ENCODE measurements at regions not wholly inside any gene's neighbourhood (a gene's known extent, or its start where the extent isn't known, plus 50 kb on each side); places are given as distances from the start of the nearest gene placed in this dataset.
A peak's percentile ranks its signal among the peaks of the same experiment; 100 is the strongest.
"Not testable (repeated sequence)": the region's sequence is repeated elsewhere in the genome, so short reads cannot be mapped to it uniquely, and the experiment has no call there.

DNA sequence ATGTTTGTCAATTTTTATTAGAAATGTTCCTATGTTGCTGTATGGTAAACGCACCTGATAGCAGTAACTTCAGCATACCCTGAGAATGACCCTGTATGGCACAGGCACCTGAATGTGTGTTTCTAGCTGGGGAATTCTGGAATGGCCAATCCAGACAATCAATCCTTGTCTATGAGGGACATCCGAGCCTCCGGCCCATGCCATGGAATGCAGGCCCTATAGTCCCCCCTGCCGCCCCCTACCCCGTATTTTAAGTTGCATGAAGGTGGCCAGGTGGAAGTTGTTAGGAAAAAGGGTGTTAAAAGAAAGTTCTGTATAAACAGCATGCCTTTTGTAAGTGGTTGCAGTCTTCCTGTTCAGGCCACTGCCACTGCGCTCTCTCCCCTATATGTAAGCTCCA is 595.9 kb downstream of the DSC3 start:
- DNase-seq (ENCODE audit: low read depth), result no peak

DNA sequence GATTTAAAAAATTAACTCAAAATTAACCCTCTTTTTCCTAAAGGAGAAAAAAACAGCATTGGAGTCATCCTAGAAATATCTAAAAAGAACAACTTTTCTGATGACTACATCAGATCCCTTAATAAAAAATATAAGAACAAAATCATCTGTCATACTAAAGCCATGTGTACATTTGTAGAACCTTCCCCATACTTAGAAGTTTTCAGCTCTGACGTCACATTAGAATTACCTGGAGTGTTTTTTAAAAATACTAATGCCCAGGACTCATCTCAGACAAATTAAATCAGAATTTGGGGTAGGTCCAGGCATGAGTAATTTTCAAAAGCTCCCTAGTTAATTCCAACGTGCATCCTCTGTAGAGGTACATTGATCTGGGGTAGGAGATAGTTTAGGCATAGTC is 598.0 kb downstream of the DSC3 start:
- no peak for DNase-seq (ENCODE audit: low read depth)

DNA sequence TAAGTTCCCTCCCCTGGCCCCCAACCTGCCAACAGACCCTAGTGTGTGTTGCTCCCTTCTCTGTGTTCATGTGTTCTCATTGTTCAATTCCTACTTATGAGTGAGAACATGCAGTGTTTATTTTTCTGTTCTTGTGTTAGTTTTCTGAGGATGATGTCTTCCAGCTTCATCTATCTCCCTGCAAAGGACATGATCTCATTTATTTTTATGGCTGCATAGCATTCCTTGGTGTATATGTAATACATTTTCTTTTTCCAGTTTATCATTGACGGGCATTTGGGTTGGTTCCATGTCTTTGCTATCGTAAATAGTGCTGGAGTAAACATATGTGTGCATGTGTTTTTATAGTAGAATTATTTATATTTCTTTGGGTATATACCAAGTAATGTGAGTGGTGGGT is 602.2 kb downstream of the DSC3 start:
- no peak for DNase-seq (ENCODE audit: low read depth)

DNA sequence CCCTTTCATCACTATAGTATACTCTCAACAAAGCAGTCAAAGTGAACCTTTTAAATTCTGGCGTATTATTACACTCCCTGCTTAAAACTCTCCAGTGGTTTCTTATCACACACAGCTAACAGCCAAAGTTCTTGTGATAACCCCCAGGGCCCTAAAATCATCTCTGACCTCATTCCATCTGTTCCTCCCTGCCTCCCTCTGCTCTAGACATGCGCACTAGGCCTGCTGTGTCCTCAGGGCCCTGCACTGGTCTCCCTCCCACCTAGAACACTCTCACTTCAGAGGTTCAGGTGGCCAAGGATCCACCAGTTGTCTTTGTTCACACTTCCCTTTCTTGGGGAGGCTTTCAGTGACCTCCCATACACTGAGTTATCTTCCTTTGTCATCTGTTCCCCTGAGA is 603.4 kb downstream of the DSC3 start:
- DNase-seq (ENCODE audit: low read depth), result no peak

DNA sequence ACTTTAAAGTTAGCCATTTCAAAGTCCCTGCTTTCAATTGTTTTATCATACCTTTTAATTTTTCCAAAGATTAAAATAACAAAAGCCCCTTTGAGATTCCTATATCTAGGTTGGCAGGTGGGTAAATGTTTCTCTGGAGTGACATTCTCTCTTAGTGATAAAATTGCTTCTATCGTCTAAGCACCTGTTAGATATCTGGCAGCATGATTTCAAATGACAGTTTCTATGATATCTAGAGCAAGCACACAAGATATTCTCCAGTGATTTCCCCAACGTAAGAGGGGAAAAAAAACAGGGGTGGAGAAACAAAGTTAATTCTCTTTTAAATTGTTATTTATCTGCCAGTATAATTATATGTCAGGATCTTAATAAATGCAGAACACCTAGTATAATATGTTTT is 610.2 kb downstream of the DSC3 start:
- no peak for DNase-seq (ENCODE audit: low read depth)

DNA sequence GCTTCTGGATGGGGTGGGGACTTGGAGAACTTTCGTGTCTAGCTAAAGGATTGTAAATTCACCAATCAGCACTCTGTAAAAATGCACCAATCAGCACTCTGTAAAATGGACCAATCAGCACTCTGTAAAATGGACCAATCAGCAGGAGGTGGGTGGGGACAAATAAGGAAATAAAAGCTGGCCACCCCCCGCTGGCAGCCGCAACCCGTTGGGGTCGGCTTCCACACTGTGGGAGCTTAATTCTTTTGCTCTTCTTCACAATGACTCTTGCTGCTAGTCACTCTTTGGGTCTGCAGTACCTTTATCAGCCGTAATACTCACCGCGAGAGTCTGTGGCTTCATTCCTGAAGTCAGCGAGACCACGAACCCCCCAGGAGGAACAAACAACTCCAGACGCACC is 623.1 kb downstream of the DSC3 start:
- not testable (repeated sequence) for DNase-seq (ENCODE audit: low read depth)

DNA sequence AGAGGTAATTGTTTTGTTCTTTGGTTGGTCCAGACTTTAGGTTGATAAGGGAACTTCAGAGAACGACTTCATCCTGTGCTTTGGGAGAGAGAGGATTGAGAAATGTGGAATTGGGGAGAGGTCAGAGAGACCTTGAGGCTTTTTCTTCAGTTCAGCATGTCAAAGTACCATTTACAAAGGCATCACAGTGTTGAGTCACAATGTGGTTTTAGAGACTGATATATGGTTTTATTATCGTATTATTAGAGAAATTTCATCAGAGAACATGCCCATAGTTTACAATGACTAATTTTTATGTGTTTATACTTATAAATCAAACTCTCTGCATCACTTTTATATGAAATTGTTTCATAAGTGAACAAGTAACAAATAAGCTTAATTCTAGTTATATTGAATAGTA is 626.6 kb downstream of the DSC3 start:
- DNase-seq (ENCODE audit: low read depth), result no peak

DNA sequence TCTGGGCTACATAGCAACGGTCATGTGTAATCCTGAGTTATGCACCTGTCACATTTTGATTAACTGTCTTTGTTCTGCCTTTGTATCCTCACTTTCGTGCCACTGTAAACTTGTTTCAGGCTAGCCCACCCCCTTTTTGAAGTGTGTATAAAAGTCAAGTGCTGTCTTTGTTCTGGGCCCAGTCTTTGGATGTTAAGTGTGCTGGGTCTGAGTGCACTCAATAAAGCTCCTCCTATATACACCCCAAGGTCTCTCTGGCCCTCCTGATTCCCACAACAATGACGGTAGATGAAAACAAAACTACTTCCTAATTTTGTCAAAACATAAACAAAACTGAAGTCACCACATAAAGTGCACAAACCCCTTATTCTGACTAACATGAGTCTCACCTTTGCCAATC is 633.4 kb downstream of the DSC3 start:
- DNase-seq (ENCODE audit: low read depth), result no peak

DNA sequence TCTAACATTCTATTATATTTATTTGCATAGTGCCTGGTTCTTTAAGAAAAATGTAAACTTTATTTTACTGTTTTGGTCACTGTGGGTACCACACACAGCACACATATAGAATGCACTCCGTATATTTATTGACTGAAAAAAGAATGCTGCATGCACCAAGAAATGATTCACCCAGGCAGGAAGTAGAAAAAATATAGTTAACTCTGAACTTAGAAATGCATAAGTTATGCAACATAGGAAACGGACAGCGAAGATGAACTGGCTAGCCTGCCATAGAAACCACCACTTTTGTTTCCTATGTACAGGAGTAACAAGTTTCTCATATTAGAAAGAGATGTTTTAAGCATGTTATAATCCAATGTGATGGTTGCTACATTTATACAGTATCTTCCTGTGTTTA is 635.8 kb downstream of the DSC3 start:
- DNase-seq (ENCODE audit: low read depth), result no peak

DNA sequence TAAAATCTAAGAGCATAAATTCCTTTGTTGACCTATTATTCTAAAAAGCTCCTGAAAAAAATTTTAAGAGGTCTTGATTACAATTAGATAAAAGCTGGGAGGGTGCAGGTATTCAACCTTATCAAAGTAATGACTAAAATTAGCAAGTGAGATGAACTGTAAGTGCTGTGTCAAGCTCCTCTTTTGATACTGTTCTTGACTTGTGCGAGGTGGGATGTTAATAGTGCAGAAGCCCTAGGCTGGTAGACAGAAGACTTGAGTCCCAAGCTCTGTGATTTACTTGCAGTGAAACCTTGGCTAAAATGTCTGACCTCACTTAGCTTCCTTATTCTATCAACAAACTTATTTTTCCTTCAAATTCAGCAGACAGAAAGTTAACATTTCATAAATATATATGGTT is 637.5 kb downstream of the DSC3 start:
- DNase-seq (ENCODE audit: low read depth), result no peak

DNA sequence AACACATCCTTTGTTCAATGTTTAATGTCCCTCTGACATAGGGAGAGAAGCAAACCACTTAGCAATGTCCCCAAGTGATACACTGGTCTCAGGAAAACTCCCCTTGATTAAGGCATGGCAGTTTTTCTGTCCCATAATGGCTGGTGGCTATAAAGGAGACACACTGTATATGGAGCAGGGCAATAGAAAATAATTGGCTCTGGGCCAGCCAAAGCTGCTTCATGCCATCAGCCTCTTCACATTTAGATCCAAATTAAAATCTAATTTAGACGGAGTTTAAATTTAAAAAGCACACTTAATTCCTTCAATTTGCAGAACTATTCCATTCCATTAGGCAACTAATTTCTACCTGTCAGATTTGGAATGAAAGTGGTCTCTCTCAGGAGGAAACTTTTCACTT is 638.1 kb downstream of the DSC3 start:
- no peak for DNase-seq (ENCODE audit: low read depth)

DNA sequence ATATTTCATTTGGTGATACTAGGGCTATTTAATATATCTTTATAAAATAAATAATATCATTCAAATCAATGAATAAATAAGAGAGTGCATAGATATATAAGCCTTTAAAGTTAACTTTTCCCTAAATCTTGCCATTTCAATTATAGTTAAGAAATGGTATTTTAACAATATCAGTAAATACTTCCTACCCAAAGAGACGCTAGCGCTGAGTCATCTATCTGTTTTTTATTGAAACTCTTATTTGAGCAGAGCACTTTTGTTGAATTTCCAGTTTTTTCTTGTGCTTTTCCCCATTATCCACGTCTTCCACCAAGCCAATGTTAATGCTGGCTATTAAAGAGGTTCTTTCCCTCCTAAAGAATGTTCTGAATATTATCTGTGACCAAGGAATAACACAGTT is 639.3 kb downstream of the DSC3 start:
- DNase-seq (ENCODE audit: low read depth), result no peak

DNA sequence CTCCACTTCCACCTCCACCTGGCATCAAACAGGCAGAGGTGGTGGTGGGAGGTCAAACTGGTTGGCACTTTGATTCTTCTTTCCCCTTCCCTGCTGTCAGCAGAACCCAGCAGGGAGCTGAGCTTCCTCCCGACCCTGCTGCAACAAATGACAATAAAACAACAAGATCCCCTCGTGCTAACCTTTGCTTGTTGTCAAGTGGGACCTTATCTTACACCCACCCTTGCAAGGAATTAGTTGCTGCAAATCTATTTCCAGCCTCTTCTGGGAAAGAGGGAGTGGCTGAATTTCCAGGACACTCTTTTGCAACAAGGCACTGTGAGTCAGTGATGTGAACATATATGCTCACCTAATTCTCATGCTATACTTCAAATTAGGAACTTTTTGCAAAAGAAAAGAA is 655.1 kb downstream of the DSC3 start:
- DNase-seq (ENCODE audit: low read depth), result no peak

DNA sequence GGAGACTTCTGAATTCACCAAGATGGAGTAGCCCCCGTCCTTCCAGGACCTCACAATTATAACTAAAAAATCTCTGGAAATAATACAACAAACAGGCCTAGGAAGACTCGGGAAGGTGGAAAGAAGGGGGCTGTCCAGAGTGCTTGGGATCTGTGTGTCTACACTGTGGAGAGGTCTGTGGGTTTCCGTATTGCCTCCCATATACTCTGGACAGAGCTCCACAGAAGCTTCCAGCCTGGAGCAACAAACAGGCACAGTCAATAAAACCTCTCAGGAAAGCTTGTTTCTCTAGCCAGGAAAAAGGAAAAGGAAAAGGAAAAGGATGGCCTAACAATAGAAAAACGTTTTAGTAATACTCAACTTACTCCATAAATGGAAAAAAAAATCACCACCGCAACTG is 655.9 kb downstream of the DSC3 start:
- DNase-seq (ENCODE audit: low read depth), result no peak

DNA sequence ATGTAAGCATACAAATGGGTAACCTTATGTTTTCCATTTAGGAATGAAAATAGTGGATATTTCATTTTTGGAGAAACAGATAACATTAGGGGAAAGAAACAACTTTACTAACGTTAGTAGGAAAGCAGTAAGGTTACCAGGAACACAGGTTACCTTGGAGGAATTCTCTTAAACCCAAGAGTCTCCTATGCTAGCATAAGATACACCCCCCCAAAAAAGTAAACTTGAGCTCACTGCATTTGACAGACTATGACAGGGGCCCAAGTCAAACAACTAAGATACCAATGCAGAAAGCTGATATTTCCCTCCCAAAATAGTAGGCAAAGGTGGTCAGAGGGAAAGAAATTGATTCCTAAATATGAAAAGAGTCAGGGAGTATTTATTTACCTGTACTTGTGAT is 656.9 kb downstream of the DSC3 start:
- DNase-seq (ENCODE audit: low read depth), result no peak

DNA sequence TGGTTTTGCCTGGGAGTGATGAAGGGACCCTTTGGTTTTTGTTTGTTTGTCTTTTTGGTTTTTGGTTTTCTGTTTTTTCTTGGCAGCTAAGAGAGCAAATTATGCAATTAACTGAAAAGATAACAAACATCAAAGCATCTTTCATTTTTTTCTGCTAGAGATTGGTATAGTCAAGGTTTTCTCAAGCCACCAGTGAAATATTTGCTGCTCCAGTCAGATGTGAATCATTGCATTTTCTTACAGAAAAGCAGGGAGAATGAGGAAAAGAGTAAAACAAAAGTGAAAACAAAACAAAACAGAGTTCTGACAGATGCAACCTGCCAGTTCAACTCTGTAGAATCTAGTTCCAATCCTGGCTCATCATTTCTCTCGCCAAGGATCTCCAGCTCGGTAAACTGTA is 660.7 kb downstream of the DSC3 start:
- DNase-seq (ENCODE audit: low read depth), result no peak

DNA sequence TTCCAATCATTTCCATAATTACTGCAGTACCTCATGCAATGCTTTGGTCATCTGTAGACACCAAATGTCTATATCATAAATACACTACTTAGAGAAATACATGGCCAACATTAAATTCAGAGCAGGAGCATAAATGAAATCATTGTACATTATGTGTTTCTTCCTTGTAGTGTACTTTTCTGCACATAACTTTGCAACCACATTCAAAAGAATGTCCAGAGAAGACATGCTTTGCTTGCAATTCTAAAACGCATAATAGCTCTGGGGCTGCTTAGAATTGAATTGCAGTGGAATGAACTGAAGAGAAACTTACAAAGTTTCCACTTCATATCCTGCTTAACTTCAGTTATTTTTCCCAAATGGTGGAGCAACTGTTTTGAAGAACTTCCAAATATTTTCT is 664.4 kb downstream of the DSC3 start:
- DNase-seq (ENCODE audit: low read depth), result no peak

DNA sequence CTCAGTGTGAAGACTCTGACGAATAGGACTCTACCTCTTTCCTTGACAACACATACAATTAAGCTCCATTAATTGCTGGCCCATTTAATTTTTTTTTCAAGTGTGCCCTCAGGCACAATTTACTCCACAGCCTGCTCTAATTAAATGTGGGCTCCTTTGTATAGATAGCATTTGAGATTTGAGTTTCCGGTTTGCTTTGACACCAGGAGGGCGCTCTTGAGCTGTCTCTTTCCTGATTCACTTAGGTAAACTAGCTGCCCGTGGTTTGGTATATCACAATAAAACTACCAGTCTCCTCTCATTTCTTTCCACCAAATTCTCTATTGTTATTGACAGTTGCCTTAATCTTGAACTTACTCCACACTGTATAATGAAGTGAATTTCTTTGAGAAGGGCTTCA is 666.0 kb downstream of the DSC3 start:
- peak; percentile 6 for DNase-seq (ENCODE audit: low read depth)

DNA sequence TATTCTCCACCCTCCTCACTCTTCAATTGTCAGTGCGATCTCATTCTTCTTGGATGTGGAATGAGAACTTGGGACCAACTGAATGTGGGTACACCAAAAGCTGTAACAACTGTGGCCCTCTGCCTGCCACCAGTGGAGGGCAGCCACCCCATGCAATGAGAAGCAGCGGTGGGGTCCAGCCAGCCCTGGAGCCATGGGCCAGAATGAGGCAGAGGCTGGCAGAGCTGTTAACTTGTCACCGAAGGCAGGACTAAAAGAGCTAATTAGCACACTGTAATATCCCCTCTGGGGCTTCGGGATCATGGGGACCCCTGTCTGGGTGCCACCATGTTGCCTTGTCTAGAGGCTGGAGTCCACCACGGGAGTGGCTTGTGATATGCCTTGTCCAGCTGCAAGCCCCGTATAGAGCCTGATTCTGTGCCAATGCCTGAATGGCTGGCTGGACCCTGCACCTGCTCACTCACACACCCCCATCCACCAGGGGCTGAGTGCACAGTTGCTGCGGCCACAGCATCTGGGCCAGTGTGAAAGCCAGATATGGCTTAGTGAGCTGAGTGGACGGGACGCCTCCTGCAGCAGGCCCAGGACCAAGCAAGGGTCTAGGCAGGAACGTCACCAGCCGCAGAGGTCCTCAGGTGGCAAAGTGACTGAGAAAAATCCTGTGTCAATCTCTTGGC is 680.5 kb downstream of the DSC3 start:
- no peak for DNase-seq (ENCODE audit: low read depth)

DNA sequence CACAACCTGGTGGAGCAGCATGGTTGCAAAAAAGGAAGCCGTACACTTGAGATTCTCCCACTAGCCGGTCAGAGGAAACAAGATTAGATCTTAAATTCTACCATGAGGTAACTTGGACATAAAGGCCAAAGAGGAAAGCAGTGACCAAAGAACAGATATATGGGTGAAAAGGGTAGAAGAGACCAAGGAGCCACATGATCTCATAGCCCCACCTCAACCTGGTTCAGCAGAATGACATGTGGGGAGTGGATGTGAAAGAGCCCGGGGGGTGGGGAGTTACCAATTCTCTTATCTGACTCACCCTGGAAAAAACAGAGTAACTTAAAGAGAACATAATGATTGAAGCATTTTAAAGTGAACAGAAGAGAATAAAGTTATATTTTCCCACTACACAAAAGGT is 683.0 kb downstream of the DSC3 start:
- peak; percentile 38 for DNase-seq (ENCODE audit: low read depth)

DNA sequence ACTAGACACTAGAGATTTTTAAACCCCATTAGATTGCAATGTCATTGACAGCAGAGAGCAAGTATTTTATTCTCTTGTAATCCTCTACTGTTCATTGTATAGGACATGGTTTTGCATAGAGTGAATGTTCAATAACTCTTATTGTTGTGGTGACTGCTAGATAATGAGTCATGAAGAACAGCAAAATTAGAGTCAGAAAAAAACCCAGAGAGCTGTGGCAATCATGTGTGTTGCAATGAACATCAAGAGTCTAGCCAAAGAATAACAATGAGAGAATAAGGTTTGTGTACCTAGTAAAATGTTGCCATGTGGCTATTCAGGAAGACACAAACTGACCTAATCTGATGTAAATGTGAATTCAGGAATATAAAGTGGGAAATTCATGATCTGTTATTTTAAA is 684.0 kb downstream of the DSC3 start:
- DNase-seq (ENCODE audit: low read depth), result peak; percentile 41

DNA sequence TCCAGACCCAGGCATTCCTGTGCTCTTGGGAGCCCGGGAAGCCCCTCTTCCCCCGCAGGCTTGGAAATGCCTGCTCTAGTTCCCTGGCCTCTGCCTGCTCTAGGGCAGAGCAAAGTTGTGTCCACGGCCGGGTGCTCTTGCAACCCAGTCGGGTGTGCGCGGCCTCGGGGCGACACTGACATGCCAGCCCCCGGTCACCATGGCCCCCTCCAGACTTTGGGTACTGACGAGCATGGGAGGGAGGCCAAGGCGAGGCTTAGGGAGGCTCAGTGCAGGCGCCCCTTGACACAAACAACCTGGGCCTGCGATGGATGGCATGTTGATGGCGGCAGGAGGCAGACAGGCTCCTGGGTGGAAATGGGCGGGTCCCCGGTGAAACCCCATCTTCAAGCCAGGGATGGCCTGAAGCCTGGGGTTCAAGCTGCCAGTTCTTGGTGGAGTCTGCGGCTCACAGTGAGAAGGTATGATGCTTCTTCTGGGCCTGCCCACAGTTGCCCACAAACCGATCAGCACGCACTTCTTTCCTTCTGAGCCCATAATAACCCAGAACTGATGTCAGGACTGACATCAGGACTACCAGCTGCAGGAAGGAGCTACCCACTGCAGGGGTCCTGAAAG is 689.9 kb downstream of the DSC3 start:
- DNase-seq (ENCODE audit: low read depth), result no peak

DNA sequence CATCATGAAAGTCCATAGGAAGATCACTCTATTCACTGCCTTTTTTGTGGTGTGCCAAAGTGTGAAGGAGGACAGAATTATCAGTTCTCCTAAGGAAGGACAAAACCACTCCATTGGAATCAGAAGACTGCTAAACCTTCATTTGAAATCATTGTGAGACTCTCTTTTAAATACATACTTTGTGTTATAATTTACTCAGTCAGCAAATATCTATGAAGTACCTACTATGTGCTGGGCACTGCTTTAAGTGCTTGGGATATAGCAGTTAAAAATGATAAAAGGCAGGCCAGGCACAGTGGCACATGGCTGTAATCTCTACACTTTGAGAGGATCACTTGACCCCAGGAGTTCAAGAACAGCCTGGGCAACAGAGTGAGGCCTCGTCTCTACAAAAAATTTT is 692.3 kb downstream of the DSC3 start:
- DNase-seq (ENCODE audit: low read depth), result no peak

DNA sequence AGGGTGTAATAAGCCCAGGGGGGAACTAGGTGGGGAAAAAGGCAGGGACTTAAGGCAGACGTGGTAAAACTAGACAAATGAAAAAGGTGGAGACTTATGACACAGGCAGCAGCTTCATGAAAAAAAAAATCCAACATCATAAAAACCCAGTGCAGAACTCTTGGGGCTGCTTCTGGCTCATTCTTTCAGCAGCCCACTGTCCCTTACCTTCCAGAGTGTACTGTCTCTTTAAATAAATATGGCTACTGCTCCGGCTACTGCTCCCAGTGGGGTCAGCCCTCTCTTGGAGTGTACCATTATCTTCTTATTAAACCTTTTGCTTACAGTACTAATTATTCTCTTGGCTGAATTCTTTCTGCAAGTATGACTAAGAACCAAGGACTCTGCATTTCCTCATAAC is 699.5 kb downstream of the DSC3 start:
- DNase-seq (ENCODE audit: low read depth), result no peak

Measured in Daoy (cell line).